A549 (cell line): ENCODE measurements at regions not wholly inside any gene's neighbourhood (a gene's known extent, or its start where the extent isn't known, plus 50 kb on each side); places are given as distances from the start of the nearest gene placed in this dataset.

Experiments
- ATAC-seq, 2 experiments: fragments of 200-7000 bp in 1 of 2; fragments of >200 bp in 1 of 2; cut with Nextera tagmentation in 1 of 2; cut with Tn5 transposase in 1 of 2; 3 replicates each; pipeline versions ENCODE4 v1.8.0 to v1.9.1; 2018 to 2020; ENCODE audit warnings: mild to moderate bottlenecking in 1 of 2, moderate library complexity in 1 of 2
- CTCF ChIA-PET: fragments of 300-600 bp; sonication (Branson Sonifier 250); formaldehyde crosslinking; extraction: SDS; loops from one replicate; lab custom pipeline; 2021; ENCODE audit warnings: antibody characterized with exemption, inconsistent platforms; lab: Yijun Ruan, JAX
- POLR2A ChIA-PET: fragments of 350-600 bp; formaldehyde crosslinking; extraction: SDS; loops from one replicate; lab custom pipeline; 2021; ENCODE audit warnings: antibody characterized with exemption, inconsistent platforms; lab: Yijun Ruan, JAX
- DNase-seq, 2 experiments: peaks; one replicate each; pipeline versions ENCODE4 v3.0.0 to v3.0.0-alpha.2; 2011 to 2016; ENCODE audit warnings: low read depth in 1 of 2, low spot score in 1 of 2
- FAIRE-seq: peaks from 2 replicates; lab custom pipeline; 2011; peaks lifted over from hg19 to GRCh38; lab: Jason Lieb, UNC
- H3K27ac ChIP-seq, 2 experiments: fragments of >200 bp; sonication (Bioruptor Twin); formaldehyde crosslinking; 3 replicates each; pipeline ENCODE4 v1.5.1; 2016 to 2017
- H3K4me1 ChIP-seq: fragments of >200 bp; sonication (Bioruptor Twin); formaldehyde crosslinking; 3 replicates; pipeline ENCODE4 v1.6.1; 2016
- H3K4me2 ChIP-seq: fragments of >200 bp; sonication (Bioruptor Twin); formaldehyde crosslinking; 3 replicates; pipeline ENCODE4 v1.6.1; 2016
- H3K4me3 ChIP-seq: fragments of >200 bp; sonication (Bioruptor Twin); formaldehyde crosslinking; 3 replicates; pipeline ENCODE4 v1.5.1; 2016
- H3K9me3 ChIP-seq: fragments of >200 bp; sonication (Bioruptor Twin); formaldehyde crosslinking; 3 replicates; pipeline ENCODE4 v1.6.1; 2016
- BHLHE40 ChIP-seq: IDR thresholded peaks from 2 replicates; pipeline ENCODE4 v1.6.1; 2012; ENCODE audit warnings: low read depth, low read length, inconsistent platforms
- CBX2 ChIP-seq: fragments of 200-600 bp; sonication (generic); IDR thresholded peaks from 2 replicates; pipeline ENCODE4 v1.6.1; 2016; ENCODE audit warnings: low read depth, mild to moderate bottlenecking, borderline replicate concordance
- CEBPB ChIP-seq, 2 experiments: fragments of >200 bp in 1 of 2; sonication (Bioruptor Twin) in 1 of 2; formaldehyde crosslinking in 1 of 2; IDR thresholded peaks; 2 replicates each; pipeline ENCODE4 v1.6.1; 2012 to 2016
- CHD2 ChIP-seq: fragments of 150-350 bp; IDR thresholded peaks from 2 replicates; pipeline ENCODE4 v1.6.1; 2014; ENCODE audit warnings: low read length; ENCODE audit not compliant: partially characterized antibody
- EP300 ChIP-seq, 2 experiments: fragments of >200 bp; sonication (Bioruptor Twin); formaldehyde crosslinking; IDR thresholded peaks; 2 replicates in 1 of 2; 3 replicates in 1 of 2; pipeline ENCODE4 v1.6.1; 2016 to 2017
- FOSB ChIP-seq: fragments of 250-450 bp; sonication (Bioruptor Pico); IDR thresholded peaks from 2 replicates; pipeline ENCODE4 v1.5.0; 2020; ENCODE audit warnings: mild to moderate bottlenecking, moderate library complexity
- FOXS1 ChIP-seq: fragments of 250-450 bp; sonication (Bioruptor Pico); IDR thresholded peaks from 2 replicates; pipeline ENCODE4 v1.5.0; 2020; ENCODE audit warnings: mild to moderate bottlenecking, moderate library complexity
- GATA3 ChIP-seq: IDR thresholded peaks from 2 replicates; pipeline ENCODE4 v1.6.1; 2012; ENCODE audit warnings: borderline replicate concordance
- HDAC2 ChIP-seq: fragments of 200-600 bp; sonication (generic); IDR thresholded peaks from 2 replicates; pipeline ENCODE4 v1.6.1; 2016
- HOXA7 ChIP-seq: fragments of 250-450 bp; sonication (Bioruptor Pico); IDR thresholded peaks from 2 replicates; pipeline ENCODE4 v1.5.0; 2020; ENCODE audit warnings: mild to moderate bottlenecking, moderate library complexity
- KDM1A ChIP-seq: fragments of 200-600 bp; sonication (generic); IDR thresholded peaks from 2 replicates; pipeline ENCODE4 v1.6.1; 2016; ENCODE audit warnings: low read depth, mild to moderate bottlenecking
- KDM5A ChIP-seq: fragments of 200-600 bp; sonication (generic); IDR thresholded peaks from 2 replicates; pipeline ENCODE4 v1.6.1; 2016; ENCODE audit warnings: antibody characterized with exemption, mild to moderate bottlenecking
- MAFK ChIP-seq: fragments of 450-650 bp; IDR thresholded peaks from 2 replicates; pipeline ENCODE4 v1.6.1; 2014; ENCODE audit not compliant: partially characterized antibody
- NPAS2 ChIP-seq: fragments of 250-450 bp; sonication (Bioruptor Pico); IDR thresholded peaks from 2 replicates; pipeline ENCODE4 v1.8.0; 2022; ENCODE audit warnings: mild to moderate bottlenecking, moderate library complexity, borderline replicate concordance
- PHF8 ChIP-seq: fragments of 200-600 bp; sonication (generic); IDR thresholded peaks from 2 replicates; pipeline ENCODE4 v1.6.1; 2016; ENCODE audit warnings: low read depth, mild to moderate bottlenecking, antibody characterized with exemption, moderate library complexity, borderline replicate concordance
- POLR2A ChIP-seq: IDR thresholded peaks from 2 replicates; pipeline ENCODE4 v1.6.1; 2012; ENCODE audit warnings: mild to moderate bottlenecking, low read length
- POLR2AphosphoS2 ChIP-seq: conservative IDR thresholded peaks from 2 replicates; pipeline ENCODE4 v1.6.1; 2012; ENCODE audit warnings: low read length, improper control_type of control experiment, inconsistent platforms
- RAD21 ChIP-seq, 2 experiments: fragments of >200 bp in 1 of 2; sonication (Bioruptor Twin) in 1 of 2; formaldehyde crosslinking in 1 of 2; IDR thresholded peaks in 1 of 2; conservative IDR thresholded peaks in 1 of 2; 2 replicates in 1 of 2; 3 replicates in 1 of 2; pipeline ENCODE4 v1.6.1; 2012 to 2018; ENCODE audit warnings: inconsistent platforms in 1 of 2
- RARB ChIP-seq: fragments of 250-450 bp; sonication (Bioruptor Pico); IDR thresholded peaks from 2 replicates; pipeline ENCODE4 v1.8.0; 2021; ENCODE audit warnings: mild to moderate bottlenecking, moderate library complexity
- RCOR1 ChIP-seq: fragments of 150-350 bp; IDR thresholded peaks from 2 replicates; pipeline ENCODE4 v1.6.1; 2014; ENCODE audit warnings: antibody characterized with exemption, low read length, low read depth
- RFX5 ChIP-seq: fragments of 450-650 bp; IDR thresholded peaks from 2 replicates; pipeline ENCODE4 v1.7.1; 2014; ENCODE audit warnings: antibody characterized with exemption, mild to moderate bottlenecking, moderate library complexity
- RNF2 ChIP-seq: fragments of 200-600 bp; sonication (generic); IDR thresholded peaks from 2 replicates; pipeline ENCODE4 v1.6.1; 2016; ENCODE audit warnings: low read depth, mild to moderate bottlenecking, antibody characterized with exemption, moderate library complexity, borderline replicate concordance
- SREBF2 ChIP-seq: fragments of 450-650 bp; IDR thresholded peaks from 2 replicates; pipeline ENCODE4 v1.6.1; 2014; ENCODE audit warnings: mild to moderate bottlenecking, moderate library complexity
- ZC3H11A ChIP-seq: fragments of 450-650 bp; IDR thresholded peaks from 2 replicates; pipeline ENCODE4 v1.6.1; 2014; ENCODE audit warnings: antibody characterized with exemption, mild to moderate bottlenecking
- WGBS: methylation state at CpG from one replicate; pipeline ENCODE4 v1.1.6; 2017; ENCODE audit errors: missing lambda C conversion rate; 5-methylcytosine and 5-hydroxymethylcytosine counted together
- TF ChIP-seq, protein P1 (sequence below): IDR thresholded peaks from 2 replicates; pipeline ENCODE4 v1.6.1; 2012
- TF ChIP-seq, protein P2 (sequence below): fragments of >200 bp; sonication (Bioruptor Twin); formaldehyde crosslinking; IDR thresholded peaks from 2 replicates; pipeline ENCODE4 v1.6.1; 2016
- TF ChIP-seq, protein P3 (sequence below): fragments of >200 bp; sonication (Bioruptor Twin); formaldehyde crosslinking; IDR thresholded peaks from 3 replicates; pipeline ENCODE4 v1.6.1; 2016
- TF ChIP-seq, protein P4 (sequence below): IDR thresholded peaks from 2 replicates; pipeline ENCODE4 v1.6.1; 2012

DNA sequence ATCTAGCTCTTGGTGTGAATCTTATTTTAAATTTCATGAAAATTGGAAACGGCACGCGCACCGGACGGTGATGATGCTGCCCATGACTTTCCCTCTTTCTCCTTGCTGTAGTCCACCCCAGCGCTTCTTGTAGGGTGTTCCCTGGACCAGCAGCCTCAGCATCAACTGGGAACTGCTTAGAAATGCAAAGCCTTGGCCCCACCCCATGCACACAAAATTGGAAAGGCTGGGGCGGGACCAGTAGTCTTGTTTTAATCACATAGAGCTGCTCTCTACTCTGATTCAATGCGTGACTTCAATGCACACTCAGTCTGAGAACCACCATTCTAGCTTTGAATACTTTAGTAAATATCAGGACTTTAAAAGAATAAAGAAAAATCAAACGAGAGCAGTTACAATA is 427.1 kb downstream of the EFNB2 start:
- DNase-seq: no peak
- Histone ChIP-seq H3K4me3 (no peak overlapping the region), H3K4me1 (peaks cover 30% of the 10 kb centered on the region), H3K9me3 (no peaks in the 10 kb centered on the region), H3K4me2 (no peak overlapping the region), H3K27ac (no peak overlapping the region)
- FAIRE-seq: no peak
- TF ChIP-seq HDAC2: no peak
- TF ChIP-seq CHD2: no peak
- TF ChIP-seq BHLHE40: no peak
- no peak for TF ChIP-seq PHF8
- TF ChIP-seq SREBF2: no peak
- no peak for TF ChIP-seq EP300 (IDR thresholded peaks at IDR 0.05)
- TF ChIP-seq HOXA7 (CRISPR knock-in tag): no peak
- TF ChIP-seq MAFK: no peak
- no peak for TF ChIP-seq NPAS2
- TF ChIP-seq, protein P1, sequence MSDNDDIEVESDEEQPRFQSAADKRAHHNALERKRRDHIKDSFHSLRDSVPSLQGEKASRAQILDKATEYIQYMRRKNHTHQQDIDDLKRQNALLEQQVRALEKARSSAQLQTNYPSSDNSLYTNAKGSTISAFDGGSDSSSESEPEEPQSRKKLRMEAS: no peak
- TF ChIP-seq RCOR1: no peak
- TF ChIP-seq ZC3H11A: no peak
- CTCF ChIA-PET: interaction anchor here (0.5 to 1.7 kb wide), 2 partner anchors 24 to 25 kb away, joined by 3 to 6 read pairs; no protein-coding TSS in a partner anchor
- no peak for ATAC-seq
- WGBS: 80% methylated on average over 9 of the region's 9 CpGs
- POLR2A ChIA-PET: no interaction called here

DNA sequence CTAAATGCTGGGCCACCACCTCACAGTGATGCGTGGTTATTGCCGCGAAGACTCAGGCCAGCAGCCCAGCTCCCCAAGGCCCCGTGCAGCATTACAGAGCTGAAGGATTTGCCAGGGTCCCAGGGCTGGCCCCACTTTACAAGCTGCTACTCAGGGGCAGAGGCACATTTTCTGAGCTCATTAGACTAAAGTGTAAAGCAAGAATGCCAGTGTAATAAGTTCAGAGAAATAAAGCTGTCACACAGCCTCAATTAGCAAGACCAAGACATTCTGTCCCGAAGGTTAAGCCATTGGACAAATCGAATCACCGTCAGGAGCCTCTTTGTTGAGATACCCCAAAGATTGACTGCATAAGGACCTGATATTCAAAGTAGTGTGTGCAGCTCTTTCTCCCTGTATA is 428.4 kb downstream of the EFNB2 start:
- WGBS: 90% methylated on average over 7 of the region's 7 CpGs
- no peaks in the 10 kb centered on the region for H3K9me3 ChIP-seq
- CTCF ChIA-PET: interaction anchor here (1.7 kb wide), 1 partner anchor 23 kb away, joined by 6 read pairs; no protein-coding TSS in a partner anchor
- no peak for ATAC-seq
- POLR2A ChIA-PET: no interaction called here
- TF ChIP-seq, protein P2, sequence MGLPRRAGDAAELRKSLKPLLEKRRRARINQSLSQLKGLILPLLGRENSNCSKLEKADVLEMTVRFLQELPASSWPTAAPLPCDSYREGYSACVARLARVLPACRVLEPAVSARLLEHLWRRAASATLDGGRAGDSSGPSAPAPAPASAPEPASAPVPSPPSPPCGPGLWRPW: no peak
- TF ChIP-seq FOSB (CRISPR knock-in tag): no peak
- no peak for TF ChIP-seq RAD21 (conservative IDR thresholded peaks at IDR 0.05 in 1 of 2, IDR thresholded peaks at IDR 0.05 in 1 of 2)
- TF ChIP-seq PHF8: no peak
- TF ChIP-seq, protein P3, sequence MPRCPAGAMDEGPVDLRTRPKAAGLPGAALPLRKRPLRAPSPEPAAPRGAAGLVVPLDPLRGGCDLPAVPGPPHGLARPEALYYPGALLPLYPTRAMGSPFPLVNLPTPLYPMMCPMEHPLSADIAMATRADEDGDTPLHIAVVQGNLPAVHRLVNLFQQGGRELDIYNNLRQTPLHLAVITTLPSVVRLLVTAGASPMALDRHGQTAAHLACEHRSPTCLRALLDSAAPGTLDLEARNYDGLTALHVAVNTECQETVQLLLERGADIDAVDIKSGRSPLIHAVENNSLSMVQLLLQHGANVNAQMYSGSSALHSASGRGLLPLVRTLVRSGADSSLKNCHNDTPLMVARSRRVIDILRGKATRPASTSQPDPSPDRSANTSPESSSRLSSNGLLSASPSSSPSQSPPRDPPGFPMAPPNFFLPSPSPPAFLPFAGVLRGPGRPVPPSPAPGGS: no peak
- no peak for TF ChIP-seq CEBPB (IDR thresholded peaks at IDR 0.05)
- no peak for TF ChIP-seq HDAC2
- TF ChIP-seq MAFK: no peak
- no peak for TF ChIP-seq CBX2
- TF ChIP-seq RFX5: no peak
- no peak for TF ChIP-seq GATA3
- no peak for TF ChIP-seq FOXS1
- TF ChIP-seq RNF2: no peak
- no peak for TF ChIP-seq KDM5A
- TF ChIP-seq POLR2AphosphoS2: no peak
- TF ChIP-seq, protein P4, sequence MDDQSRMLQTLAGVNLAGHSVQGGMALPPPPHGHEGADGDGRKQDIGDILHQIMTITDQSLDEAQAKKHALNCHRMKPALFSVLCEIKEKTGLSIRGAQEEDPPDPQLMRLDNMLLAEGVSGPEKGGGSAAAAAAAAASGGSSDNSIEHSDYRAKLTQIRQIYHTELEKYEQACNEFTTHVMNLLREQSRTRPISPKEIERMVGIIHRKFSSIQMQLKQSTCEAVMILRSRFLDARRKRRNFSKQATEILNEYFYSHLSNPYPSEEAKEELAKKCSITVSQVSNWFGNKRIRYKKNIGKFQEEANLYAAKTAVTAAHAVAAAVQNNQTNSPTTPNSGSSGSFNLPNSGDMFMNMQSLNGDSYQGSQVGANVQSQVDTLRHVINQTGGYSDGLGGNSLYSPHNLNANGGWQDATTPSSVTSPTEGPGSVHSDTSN: no peak
- no peak for TF ChIP-seq POLR2A
- no peak for TF ChIP-seq RARB (CRISPR knock-in tag)
- TF ChIP-seq KDM1A: no peak
- no peak for TF ChIP-seq NPAS2
- peak overlapping the region in 1 of 2 experiments; percentile 52; a peak in 1 of 6 replicates for H3K27ac ChIP-seq
- H3K4me1 ChIP-seq: peaks cover 34% of the 10 kb centered on the region
- DNase-seq: no peak
- no peak overlapping the region for H3K4me2 ChIP-seq
- FAIRE-seq: no peak
- no peak overlapping the region for H3K4me3 ChIP-seq
